ENCODE measurements at regions not wholly inside any gene's neighbourhood (a gene's known extent, or its start where the extent isn't known, plus 50 kb on each side); places are given as distances from the start of the nearest gene placed in this dataset.

DNA sequence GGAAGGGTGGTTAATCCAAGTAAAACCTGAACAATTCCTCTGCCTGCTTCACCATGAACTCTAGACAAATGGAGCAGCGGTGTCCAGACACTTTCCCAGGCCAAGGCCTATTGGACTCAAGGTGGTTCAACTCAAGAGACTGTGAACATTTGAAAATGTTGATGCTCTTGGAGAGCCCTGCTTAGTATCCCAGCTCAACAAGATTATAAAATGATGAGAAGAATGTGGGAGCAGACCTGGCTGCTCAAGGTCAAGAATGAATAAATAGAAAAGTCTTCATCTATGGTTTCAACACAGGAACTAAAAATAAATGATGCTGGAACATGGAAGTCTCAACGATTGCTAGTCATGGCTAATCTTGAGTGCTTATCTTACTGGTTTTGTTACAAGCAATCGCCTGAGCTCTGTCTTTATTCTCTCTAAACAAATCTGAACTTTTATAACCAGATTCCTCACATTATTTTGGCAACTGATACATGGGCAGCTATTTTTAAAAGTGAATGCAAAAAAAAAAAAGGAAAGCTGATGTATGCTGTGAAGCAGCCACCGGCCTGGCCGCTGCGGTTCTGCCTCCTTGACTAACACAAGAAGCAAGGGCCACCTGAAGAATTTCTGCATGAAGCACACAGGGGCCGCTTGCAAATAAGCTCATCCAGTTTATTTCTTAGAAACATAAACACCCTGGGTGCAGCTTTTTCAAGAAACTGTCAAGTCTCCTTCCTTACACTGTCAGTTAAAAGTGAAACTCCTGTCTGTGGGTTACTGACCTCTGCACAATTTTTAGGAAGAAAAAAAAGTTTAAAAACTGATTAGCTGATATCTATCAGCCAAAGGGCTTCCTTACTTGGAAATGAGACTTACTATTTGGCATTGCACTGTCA is 120.1 kb upstream of the ARHGEF3 start:
- no peak overlapping the region for H3K27ac ChIP-seq (ENCODE audit: low read depth, low read length)
- RAD21 ChIA-PET (ENCODE audit: low non-redundant PET in 1 of 2, low total read pairs in 2 of 2, uncharacterized antibody in 2 of 2, unreplicated experiment in 2 of 2), result no interaction called here
- no peak for ATAC-seq
- no TSS peak for BruUV-seq (replicated peaks)
- CTCF ChIA-PET, result no interaction called here
- H3K27me3 ChIP-seq (ENCODE audit: insufficient read depth, low read length), result no peaks in the 10 kb centered on the region
- no peak overlapping the region for H3K4me2 ChIP-seq (ENCODE audit: low read length)
- H3K9ac ChIP-seq (ENCODE audit: low read length), result no peak overlapping the region
- no peaks in the 10 kb centered on the region for H3K9me3 ChIP-seq (ENCODE audit: control insufficient read depth in 1 of 2, insufficient read depth in 1 of 2, low read depth in 1 of 2, low read length in 2 of 2)
- no peak overlapping the region for H3K4me3 ChIP-seq (replicated peaks in 1 of 2; ENCODE audit: low read depth in 1 of 2, low read length in 2 of 2)
- no peak for DNase-seq (ENCODE audit: low read depth, low spot score)
- POLR2A ChIA-PET, result no interaction called here
- H2AFZ ChIP-seq (ENCODE audit: low read depth, low read length, poor library complexity, severe bottlenecking), result no peak overlapping the region
- H3K36me3 ChIP-seq (ENCODE audit: control insufficient read depth in 1 of 2, insufficient read depth in 2 of 2, low read length in 2 of 2), result no peaks in the 10 kb centered on the region
- H3K4me1 ChIP-seq (ENCODE audit: control insufficient read depth in 1 of 2, insufficient read depth in 2 of 2, low read length in 2 of 2), result peaks cover 3 to 11% of the 10 kb centered on the region in 2 experiments; a peak in 3 of 4 replicates
- no peaks in the 10 kb centered on the region for H3K9me2 ChIP-seq (ENCODE audit: insufficient read depth)
- TF ChIP-seq CEBPB (IDR thresholded peaks at IDR 0.05; ENCODE audit: low read depth), result no peak
- TF ChIP-seq ZNF274 (IDR thresholded peaks at IDR 0.05; ENCODE audit: low read depth, low read length), result no peak
- no peak for TF ChIP-seq EZH2phosphoT487 (IDR thresholded peaks at IDR 0.05; ENCODE audit: borderline replicate concordance)
- TF ChIP-seq SIN3A (IDR thresholded peaks at IDR 0.05; ENCODE audit: low read depth), result no peak
- no peak for TF ChIP-seq EZH2 (IDR thresholded peaks at IDR 0.05)
- TF ChIP-seq, protein P1, sequence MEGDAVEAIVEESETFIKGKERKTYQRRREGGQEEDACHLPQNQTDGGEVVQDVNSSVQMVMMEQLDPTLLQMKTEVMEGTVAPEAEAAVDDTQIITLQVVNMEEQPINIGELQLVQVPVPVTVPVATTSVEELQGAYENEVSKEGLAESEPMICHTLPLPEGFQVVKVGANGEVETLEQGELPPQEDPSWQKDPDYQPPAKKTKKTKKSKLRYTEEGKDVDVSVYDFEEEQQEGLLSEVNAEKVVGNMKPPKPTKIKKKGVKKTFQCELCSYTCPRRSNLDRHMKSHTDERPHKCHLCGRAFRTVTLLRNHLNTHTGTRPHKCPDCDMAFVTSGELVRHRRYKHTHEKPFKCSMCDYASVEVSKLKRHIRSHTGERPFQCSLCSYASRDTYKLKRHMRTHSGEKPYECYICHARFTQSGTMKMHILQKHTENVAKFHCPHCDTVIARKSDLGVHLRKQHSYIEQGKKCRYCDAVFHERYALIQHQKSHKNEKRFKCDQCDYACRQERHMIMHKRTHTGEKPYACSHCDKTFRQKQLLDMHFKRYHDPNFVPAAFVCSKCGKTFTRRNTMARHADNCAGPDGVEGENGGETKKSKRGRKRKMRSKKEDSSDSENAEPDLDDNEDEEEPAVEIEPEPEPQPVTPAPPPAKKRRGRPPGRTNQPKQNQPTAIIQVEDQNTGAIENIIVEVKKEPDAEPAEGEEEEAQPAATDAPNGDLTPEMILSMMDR (IDR thresholded peaks at IDR 0.05 in 2 of 3, conservative IDR thresholded peaks at IDR 0.05 in 1 of 3; ENCODE audit: borderline replicate concordance in 1 of 3, insufficient read depth in 1 of 3, low read depth in 2 of 3, low read length in 2 of 3), result no peak
- TF ChIP-seq POLR2AphosphoS5 (IDR thresholded peaks at IDR 0.05; ENCODE audit: low read depth, low read length), result no peak
- TF ChIP-seq TCF7L2 (IDR thresholded peaks at IDR 0.05; ENCODE audit: borderline replicate concordance, extremely low read depth, insufficient read depth, insufficient read length), result no peak
- TF ChIP-seq, protein P2, sequence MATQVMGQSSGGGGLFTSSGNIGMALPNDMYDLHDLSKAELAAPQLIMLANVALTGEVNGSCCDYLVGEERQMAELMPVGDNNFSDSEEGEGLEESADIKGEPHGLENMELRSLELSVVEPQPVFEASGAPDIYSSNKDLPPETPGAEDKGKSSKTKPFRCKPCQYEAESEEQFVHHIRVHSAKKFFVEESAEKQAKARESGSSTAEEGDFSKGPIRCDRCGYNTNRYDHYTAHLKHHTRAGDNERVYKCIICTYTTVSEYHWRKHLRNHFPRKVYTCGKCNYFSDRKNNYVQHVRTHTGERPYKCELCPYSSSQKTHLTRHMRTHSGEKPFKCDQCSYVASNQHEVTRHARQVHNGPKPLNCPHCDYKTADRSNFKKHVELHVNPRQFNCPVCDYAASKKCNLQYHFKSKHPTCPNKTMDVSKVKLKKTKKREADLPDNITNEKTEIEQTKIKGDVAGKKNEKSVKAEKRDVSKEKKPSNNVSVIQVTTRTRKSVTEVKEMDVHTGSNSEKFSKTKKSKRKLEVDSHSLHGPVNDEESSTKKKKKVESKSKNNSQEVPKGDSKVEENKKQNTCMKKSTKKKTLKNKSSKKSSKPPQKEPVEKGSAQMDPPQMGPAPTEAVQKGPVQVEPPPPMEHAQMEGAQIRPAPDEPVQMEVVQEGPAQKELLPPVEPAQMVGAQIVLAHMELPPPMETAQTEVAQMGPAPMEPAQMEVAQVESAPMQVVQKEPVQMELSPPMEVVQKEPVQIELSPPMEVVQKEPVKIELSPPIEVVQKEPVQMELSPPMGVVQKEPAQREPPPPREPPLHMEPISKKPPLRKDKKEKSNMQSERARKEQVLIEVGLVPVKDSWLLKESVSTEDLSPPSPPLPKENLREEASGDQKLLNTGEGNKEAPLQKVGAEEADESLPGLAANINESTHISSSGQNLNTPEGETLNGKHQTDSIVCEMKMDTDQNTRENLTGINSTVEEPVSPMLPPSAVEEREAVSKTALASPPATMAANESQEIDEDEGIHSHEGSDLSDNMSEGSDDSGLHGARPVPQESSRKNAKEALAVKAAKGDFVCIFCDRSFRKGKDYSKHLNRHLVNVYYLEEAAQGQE (IDR thresholded peaks at IDR 0.05; ENCODE audit: low read depth), result no peak
- TF ChIP-seq ZFX (IDR thresholded peaks at IDR 0.05), result no peak
- TF ChIP-seq RAD21 (IDR thresholded peaks at IDR 0.05; ENCODE audit: low read depth), result no peak
- no peak for TF ChIP-seq JUND (IDR thresholded peaks at IDR 0.05)
- TF ChIP-seq CBX3 (IDR thresholded peaks at IDR 0.05; ENCODE audit: low read depth), result no peak
- TF ChIP-seq, protein P3, sequence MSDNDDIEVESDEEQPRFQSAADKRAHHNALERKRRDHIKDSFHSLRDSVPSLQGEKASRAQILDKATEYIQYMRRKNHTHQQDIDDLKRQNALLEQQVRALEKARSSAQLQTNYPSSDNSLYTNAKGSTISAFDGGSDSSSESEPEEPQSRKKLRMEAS (IDR thresholded peaks at IDR 0.05), result no peak
- TF ChIP-seq FOSL1 (IDR thresholded peaks at IDR 0.05; ENCODE audit: low read depth), result no peak
- TF ChIP-seq YY1 (IDR thresholded peaks at IDR 0.05; ENCODE audit: extremely low read depth, insufficient replicate concordance, low read depth, low read length), result no peak
- TF ChIP-seq, protein P4, sequence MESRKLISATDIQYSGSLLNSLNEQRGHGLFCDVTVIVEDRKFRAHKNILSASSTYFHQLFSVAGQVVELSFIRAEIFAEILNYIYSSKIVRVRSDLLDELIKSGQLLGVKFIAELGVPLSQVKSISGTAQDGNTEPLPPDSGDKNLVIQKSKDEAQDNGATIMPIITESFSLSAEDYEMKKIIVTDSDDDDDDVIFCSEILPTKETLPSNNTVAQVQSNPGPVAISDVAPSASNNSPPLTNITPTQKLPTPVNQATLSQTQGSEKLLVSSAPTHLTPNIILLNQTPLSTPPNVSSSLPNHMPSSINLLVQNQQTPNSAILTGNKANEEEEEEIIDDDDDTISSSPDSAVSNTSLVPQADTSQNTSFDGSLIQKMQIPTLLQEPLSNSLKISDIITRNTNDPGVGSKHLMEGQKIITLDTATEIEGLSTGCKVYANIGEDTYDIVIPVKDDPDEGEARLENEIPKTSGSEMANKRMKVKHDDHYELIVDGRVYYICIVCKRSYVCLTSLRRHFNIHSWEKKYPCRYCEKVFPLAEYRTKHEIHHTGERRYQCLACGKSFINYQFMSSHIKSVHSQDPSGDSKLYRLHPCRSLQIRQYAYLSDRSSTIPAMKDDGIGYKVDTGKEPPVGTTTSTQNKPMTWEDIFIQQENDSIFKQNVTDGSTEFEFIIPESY (IDR thresholded peaks at IDR 0.05; ENCODE audit: extremely low read depth, insufficient replicate concordance, low read length), result no peak
- no peak for TF ChIP-seq SP1 (IDR thresholded peaks at IDR 0.05; ENCODE audit: low read depth)
- no peak for TF ChIP-seq SRF (IDR thresholded peaks at IDR 0.05; ENCODE audit: low read depth)
- TF ChIP-seq ELF1 (IDR thresholded peaks at IDR 0.05; ENCODE audit: borderline replicate concordance, low read depth), result no peak
- intact Hi-C loops (cut with micrococcal nuclease), result no loop called here
- no peaks in the 10 kb centered on the region for H3K79me2 ChIP-seq (ENCODE audit: insufficient read depth, low read length)
- no peaks in the 10 kb centered on the region for H4K20me1 ChIP-seq (ENCODE audit: insufficient read depth)

All from HCT116 (cell line).